A673 (cell line): ENCODE measurements at regions not wholly inside any gene's neighbourhood (a gene's known extent, or its start where the extent isn't known, plus 50 kb on each side); places are given as distances from the start of the nearest gene placed in this dataset.

Experiments
- BruUV-seq: library from RNA; stranded (reverse); fragments of 400-500 nt; replicated peaks from 2 replicates; lab custom pipeline; 2021; lab: Mats Ljungman, UMichigan
- CTCF ChIA-PET: fragments of 300-600 bp; sonication (Branson Sonifier 250); formaldehyde crosslinking; loops from one replicate; lab custom pipeline; 2022; ENCODE audit warnings: antibody characterized with exemption; lab: Charles Lee
- POLR2A ChIA-PET: fragments of 300-600 bp; sonication (Branson Sonifier 250); formaldehyde crosslinking; loops from one replicate; lab custom pipeline; 2022; ENCODE audit warnings: antibody characterized with exemption; ENCODE audit not compliant: low non-redundant PET; lab: Charles Lee
- DNase-seq: peaks from one replicate; pipeline ENCODE4 v3.0.0-alpha.2; 2015; ENCODE audit warnings: low spot score
- H3K27ac ChIP-seq: fragments of 200-600 bp; sonication (generic); 2 replicates; pipeline ENCODE4 v1.5.1; 2016; ENCODE audit warnings: mixed run types, low read depth, mild to moderate bottlenecking, mixed read lengths, antibody characterized with exemption, low read length; ENCODE audit not compliant: poor library complexity, severe bottlenecking
- H3K27me3 ChIP-seq: fragments of 200-600 bp; sonication (generic); replicated peaks from 2 replicates; pipeline ENCODE4 v1.6.1; 2017; ENCODE audit warnings: mixed run types, low read depth, mild to moderate bottlenecking, mixed read lengths, antibody characterized with exemption, low read length; ENCODE audit not compliant: insufficient read depth, poor library complexity
- H3K36me3 ChIP-seq: fragments of 200-600 bp; sonication (generic); 2 replicates; pipeline ENCODE4 v1.6.1; 2016; ENCODE audit warnings: mixed run types, mild to moderate bottlenecking, mixed read lengths, antibody characterized with exemption, low read length; ENCODE audit not compliant: insufficient read depth, poor library complexity, severe bottlenecking
- H3K4me1 ChIP-seq: fragments of 200-600 bp; sonication (generic); 2 replicates; pipeline ENCODE4 v1.6.1; 2017; ENCODE audit warnings: mixed run types, mild to moderate bottlenecking, mixed read lengths, antibody characterized with exemption, low read length; ENCODE audit not compliant: insufficient read depth, poor library complexity, severe bottlenecking
- H3K4me3 ChIP-seq: fragments of 200-600 bp; sonication (generic); 2 replicates; pipeline ENCODE4 v1.5.1; 2016; ENCODE audit warnings: low read depth, mixed run types, mild to moderate bottlenecking, mixed read lengths, low read length; ENCODE audit not compliant: poor library complexity, severe bottlenecking
- H3K9me3 ChIP-seq: fragments of 200-600 bp; sonication (generic); 2 replicates; pipeline ENCODE4 v1.6.1; 2016; ENCODE audit warnings: mixed run types, low read depth, mild to moderate bottlenecking, mixed read lengths, antibody characterized with exemption, low read length; ENCODE audit not compliant: poor library complexity, severe bottlenecking
- EZH2 ChIP-seq: fragments of 200-600 bp; sonication (generic); IDR thresholded peaks from 2 replicates; pipeline ENCODE4 v1.6.1; 2017; ENCODE audit warnings: borderline replicate concordance, low read depth, mild to moderate bottlenecking, mixed read lengths, antibody characterized with exemption, low read length; ENCODE audit not compliant: poor library complexity, severe bottlenecking
- intact Hi-C: fragments of 100-400 bp; cut with micrococcal nuclease; formaldehyde crosslinking; loops from one replicate; pipeline ENCODE4 v1.10.0; 2022; ENCODE audit not compliant: unreplicated experiment
- TF ChIP-seq, protein P1 (sequence below): fragments of 300-800, 200-600 bp; sonication (generic); conservative IDR thresholded peaks from 2 replicates; pipeline ENCODE4 v1.5.1; 2017; ENCODE audit warnings: low read depth, mild to moderate bottlenecking, antibody characterized with exemption, low read length, moderate library complexity, mixed read lengths

DNA sequence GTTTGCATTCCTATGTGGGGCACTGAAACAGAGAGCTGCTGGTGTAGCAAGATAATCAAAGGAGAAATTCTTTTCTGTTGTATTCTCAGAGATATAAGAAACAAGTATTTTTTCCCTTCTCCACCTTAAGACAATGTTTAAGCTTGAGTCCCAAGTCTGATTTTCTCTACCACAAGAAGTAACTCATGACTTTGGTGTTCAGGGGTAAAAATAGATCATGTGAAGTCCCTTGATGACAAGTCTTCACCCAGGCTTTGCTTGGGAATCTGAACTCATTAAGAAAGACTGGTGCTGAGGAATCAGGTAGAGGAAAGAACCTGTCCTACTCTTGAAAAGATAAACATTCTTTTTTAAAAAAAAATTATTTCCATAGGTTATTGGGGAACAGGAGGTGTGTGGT is 205.6 kb downstream of the ALDH8A1 start:
- no TSS peak for BruUV-seq

DNA sequence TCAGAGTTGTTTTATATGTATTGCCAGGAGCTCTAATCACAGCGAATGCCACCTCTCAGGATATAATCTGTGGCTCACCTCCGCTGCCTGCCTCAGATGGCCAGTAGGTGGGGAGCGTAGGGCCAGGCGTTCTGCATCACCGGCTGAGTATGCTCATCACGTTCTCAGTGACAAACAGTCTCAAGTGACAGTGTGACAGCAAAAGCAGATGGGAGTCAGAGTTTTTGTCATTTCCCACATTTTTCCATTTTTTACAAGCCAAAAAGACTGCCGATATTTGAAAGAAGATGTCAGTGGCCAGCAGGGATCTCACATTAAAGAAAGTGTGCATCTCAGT is 208.7 kb downstream of the ALDH8A1 start:
- H3K4me3 ChIP-seq = no peak overlapping the region
- H3K4me1 ChIP-seq = peaks cover 17% of the 10 kb centered on the region
- no TSS peak for BruUV-seq
- no peak overlapping the region for H3K27ac ChIP-seq
- no peaks in the 10 kb centered on the region for H3K36me3 ChIP-seq
- DNase-seq = no peak
- POLR2A ChIA-PET = no interaction called here
- CTCF ChIA-PET = no interaction called here
- intact Hi-C loops = no loop called here
- no peak for TF ChIP-seq EZH2
- TF ChIP-seq, protein P1, sequence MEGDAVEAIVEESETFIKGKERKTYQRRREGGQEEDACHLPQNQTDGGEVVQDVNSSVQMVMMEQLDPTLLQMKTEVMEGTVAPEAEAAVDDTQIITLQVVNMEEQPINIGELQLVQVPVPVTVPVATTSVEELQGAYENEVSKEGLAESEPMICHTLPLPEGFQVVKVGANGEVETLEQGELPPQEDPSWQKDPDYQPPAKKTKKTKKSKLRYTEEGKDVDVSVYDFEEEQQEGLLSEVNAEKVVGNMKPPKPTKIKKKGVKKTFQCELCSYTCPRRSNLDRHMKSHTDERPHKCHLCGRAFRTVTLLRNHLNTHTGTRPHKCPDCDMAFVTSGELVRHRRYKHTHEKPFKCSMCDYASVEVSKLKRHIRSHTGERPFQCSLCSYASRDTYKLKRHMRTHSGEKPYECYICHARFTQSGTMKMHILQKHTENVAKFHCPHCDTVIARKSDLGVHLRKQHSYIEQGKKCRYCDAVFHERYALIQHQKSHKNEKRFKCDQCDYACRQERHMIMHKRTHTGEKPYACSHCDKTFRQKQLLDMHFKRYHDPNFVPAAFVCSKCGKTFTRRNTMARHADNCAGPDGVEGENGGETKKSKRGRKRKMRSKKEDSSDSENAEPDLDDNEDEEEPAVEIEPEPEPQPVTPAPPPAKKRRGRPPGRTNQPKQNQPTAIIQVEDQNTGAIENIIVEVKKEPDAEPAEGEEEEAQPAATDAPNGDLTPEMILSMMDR = no peak
- no peaks in the 10 kb centered on the region for H3K27me3 ChIP-seq
- no peaks in the 10 kb centered on the region for H3K9me3 ChIP-seq

More for the DNA sequence above, 205.6 kb downstream of the ALDH8A1 start:
- H3K27me3 ChIP-seq = no peaks in the 10 kb centered on the region
- H3K27ac ChIP-seq = no peak overlapping the region
- no peak for DNase-seq
- H3K36me3 ChIP-seq = no peaks in the 10 kb centered on the region
- peaks cover 17% of the 10 kb centered on the region for H3K4me1 ChIP-seq
- no peak overlapping the region for H3K4me3 ChIP-seq
- no peaks in the 10 kb centered on the region for H3K9me3 ChIP-seq
- POLR2A ChIA-PET = no interaction called here
- CTCF ChIA-PET = no interaction called here
- intact Hi-C loops = no loop called here
- TF ChIP-seq EZH2 = no peak

DNA sequence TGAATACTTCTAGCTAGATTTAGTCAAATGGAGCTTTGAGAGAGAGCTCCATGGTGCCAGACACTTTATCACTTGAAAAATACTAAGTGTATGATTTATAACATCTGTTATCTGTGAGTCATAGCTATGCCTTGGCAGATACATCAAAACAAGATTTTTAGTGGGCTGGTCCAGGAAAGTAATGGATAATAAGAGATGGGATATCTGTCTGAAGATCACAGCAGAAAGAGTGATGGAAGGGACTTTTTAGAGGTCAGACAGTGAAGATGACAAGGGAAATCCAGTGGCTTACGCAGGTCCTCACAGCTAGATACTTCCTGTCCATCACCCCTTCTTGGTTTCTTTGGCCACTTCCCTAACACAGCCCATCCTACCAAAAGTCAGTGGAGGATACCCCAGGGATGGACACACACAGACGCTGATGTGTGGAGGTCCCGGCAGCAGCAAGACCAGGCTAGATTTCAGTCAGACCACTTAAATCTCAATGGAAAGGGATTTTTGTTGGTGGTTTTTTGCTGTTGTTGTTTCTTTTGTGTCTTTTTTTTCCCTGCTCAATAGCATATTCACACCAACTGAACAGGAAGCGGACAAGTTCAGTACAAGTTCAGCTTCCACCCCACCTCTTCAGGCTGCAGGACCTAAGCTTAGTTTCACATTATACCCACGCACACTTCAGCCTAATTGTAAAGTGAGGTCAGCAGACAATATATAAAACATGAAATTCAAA is 209.3 kb downstream of the ALDH8A1 start:
- peak; percentile 33 for DNase-seq
- H3K27ac ChIP-seq = no peak overlapping the region
- CTCF ChIA-PET = no interaction called here

More for the DNA sequence above, 209.3 kb downstream of the ALDH8A1 start:
- Histone ChIP-seq H3K4me3 (no peak overlapping the region), H3K9me3 (no peaks in the 10 kb centered on the region), H3K36me3 (no peaks in the 10 kb centered on the region), H3K27me3 (no peaks in the 10 kb centered on the region), H3K4me1 (peaks cover 17% of the 10 kb centered on the region)
- no TSS peak for BruUV-seq
- POLR2A ChIA-PET = no interaction called here
- TF ChIP-seq, protein P1 = no peak
- TF ChIP-seq EZH2 = no peak
- intact Hi-C loops = no loop called here
